ENCODE measurements at regions not wholly inside any gene's neighbourhood (a gene's known extent, or its start where the extent isn't known, plus 50 kb on each side); places are given as distances from the start of the nearest gene placed in this dataset.

GRCh38 chr9:82062245-82062644 is 73.7 kb downstream of the SPATA31D1 start:
- TF ChIP-seq CTCF (IDR thresholded peaks at IDR 0.05 in 2 of 3, conservative IDR thresholded peaks at IDR 0.05 in 1 of 3; ENCODE audit: borderline replicate concordance in 1 of 3, insufficient read depth in 1 of 3, low read depth in 2 of 3, low read length in 2 of 3) (no peak), ZBTB33 (IDR thresholded peaks at IDR 0.05; ENCODE audit: extremely low read depth, insufficient replicate concordance, low read length) (no peak), YY1 (IDR thresholded peaks at IDR 0.05; ENCODE audit: extremely low read depth, insufficient replicate concordance, low read depth, low read length) (no peak), CEBPB (IDR thresholded peaks at IDR 0.05; ENCODE audit: low read depth) (no peak), ATF3 (IDR thresholded peaks at IDR 0.05) (no peak), MAX (IDR thresholded peaks at IDR 0.05) (no peak), SRF (IDR thresholded peaks at IDR 0.05; ENCODE audit: low read depth) (no peak), POLR2A (IDR thresholded peaks at IDR 0.05; ENCODE audit: borderline replicate concordance, extremely low read depth, insufficient read depth, insufficient read length) (no peak), EZH2 (IDR thresholded peaks at IDR 0.05) (no peak), POLR2AphosphoS5 (IDR thresholded peaks at IDR 0.05; ENCODE audit: low read depth, low read length) (no peak), REST (IDR thresholded peaks at IDR 0.05; ENCODE audit: low read depth) (no peak), RAD21 (IDR thresholded peaks at IDR 0.05; ENCODE audit: low read depth) (no peak), SIN3A (IDR thresholded peaks at IDR 0.05; ENCODE audit: low read depth) (no peak)
